Posterior cingulate gyrus (tissue), 11 donors: ENCODE measurements at regions not wholly inside any gene's neighbourhood (a gene's known extent, or its start where the extent isn't known, plus 50 kb on each side); places are given as distances from the start of the nearest gene placed in this dataset.

Experiments used
- DNase-seq, 10 donors: peaks; one replicate each; pipeline versions ENCODE4 v3.0.0 to v3.0.0-alpha.2; 2020 to 2021; ENCODE audit warnings: mixed read lengths in 3 of 10
- intact Hi-C: fragments of 100-400 bp; cut with DNase I; formaldehyde crosslinking; loops from one replicate; pipeline ENCODE4 v1.15.1; 2023

- intact Hi-C loops: no loop called here
Observed at GRCh38 chr3:132773071-132773619, 50.9 kb upstream of the NPHP3 start.

DNA sequence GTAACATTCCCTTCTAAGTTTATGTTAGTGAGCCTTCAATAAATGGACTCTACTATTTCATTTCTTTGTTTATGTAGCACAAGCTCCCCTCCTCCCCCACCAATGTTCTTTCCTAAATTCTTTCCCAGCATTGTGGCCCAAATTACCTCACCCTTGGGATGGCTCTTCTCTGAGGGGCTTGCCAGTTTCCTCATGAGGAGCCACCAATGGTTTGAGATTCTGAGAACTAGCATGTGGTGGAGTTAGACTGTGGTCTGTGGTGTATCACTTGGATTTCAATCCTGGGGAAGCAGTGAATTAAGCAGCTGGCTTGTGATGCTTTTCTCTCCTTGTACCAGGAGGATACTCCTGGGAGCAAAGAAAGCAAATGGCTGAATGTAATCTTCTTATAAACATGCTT, 50.0 kb upstream of the NPHP3 start:
- no peak for DNase-seq
- intact Hi-C loops: no loop called here

More at GRCh38 chr3:132773071-132773619, 50.9 kb upstream of the NPHP3 start:
- DNase-seq: no peak
